Psoas muscle (tissue), 7 donors: ENCODE measurements at regions not wholly inside any gene's neighbourhood (a gene's known extent, or its start where the extent isn't known, plus 50 kb on each side); places are given as distances from the start of the nearest gene placed in this dataset.

Source experiments
- ATAC-seq, 4 donors: fragments of 200-7000 bp; cut with Tn5 transposase; one replicate each; pipeline ENCODE4 v1.9.1; 2020; ENCODE audit warnings: moderate library complexity in 3 of 4, mild to moderate bottlenecking in 2 of 4
- DNase-seq, 2 donors: peaks; one replicate each; pipeline ENCODE4 v3.0.0-alpha.2; 2020
- H3K27ac ChIP-seq: fragments of 200-600 bp; one replicate; pipeline ENCODE4 v1.8.0; 2022
- H3K27me3 ChIP-seq, 3 donors: fragments of 200-600 bp in 1 of 3; one replicate each; pipeline versions ENCODE4 v1.6.1 to v1.8.0; 2013 to 2022; ENCODE audit warnings: low read length in 2 of 3, mild to moderate bottlenecking in 2 of 3, moderate library complexity in 1 of 3; ENCODE audit not compliant: insufficient read depth in 3 of 3
- H3K36me3 ChIP-seq, 2 donors: fragments of 200-600 bp in 1 of 2; one replicate each; pipeline versions ENCODE4 v1.6.1 to v1.8.0; 2013 to 2022; ENCODE audit warnings: low read depth in 1 of 2, mild to moderate bottlenecking in 1 of 2, moderate library complexity in 1 of 2; ENCODE audit not compliant: insufficient read depth in 1 of 2
- H3K4me1 ChIP-seq: fragments of 200-600 bp; one replicate; pipeline ENCODE4 v1.8.0; 2022
- H3K4me3 ChIP-seq: fragments of 200-600 bp; one replicate; pipeline ENCODE4 v1.8.0; 2022; ENCODE audit warnings: mild to moderate bottlenecking
- H3K9me3 ChIP-seq: fragments of 200-600 bp; one replicate; pipeline ENCODE4 v1.8.0; 2022
- WGBS, 3 donors: extraction: QIAGEN DNeasy Blood & Tissue Kit; methylation state at CpG; one replicate each; pipeline versions ENCODE4 v1.1.6 to v1.1.7; 2013; 5-methylcytosine and 5-hydroxymethylcytosine counted together
- intact Hi-C, 2 donors: fragments of 100-400 bp; cut with DNase I; formaldehyde crosslinking; loops; one replicate each; pipeline versions ENCODE4 v1.11.0 to v1.14.2; 2022
- TF ChIP-seq, protein P1 (sequence below): fragments of 200-600 bp; IDR thresholded peaks from one replicate; pipeline ENCODE4 v1.8.0; 2022; ENCODE audit warnings: antibody characterized with exemption
- donor health status: healthy with polysubstance abuse.
- donor health status: DM: no; HTN: no; CAD: no; lungs with moderate emphysema.
- donor health status: Bipolar disorder and iron deficiency.
- donor health status: healthy.
- donor health status: DM: yes; HTN: yes; CAD: no.
- donor health status: DM: no; HTN: no; CAD: no.
- donor health status: DM: yes; HTN: yes; CAD: no.

- no peak for DNase-seq
- no peaks in the 10 kb centered on the region for H3K27me3 ChIP-seq
- no peak overlapping the region for H3K27ac ChIP-seq
- TF ChIP-seq, protein P1, sequence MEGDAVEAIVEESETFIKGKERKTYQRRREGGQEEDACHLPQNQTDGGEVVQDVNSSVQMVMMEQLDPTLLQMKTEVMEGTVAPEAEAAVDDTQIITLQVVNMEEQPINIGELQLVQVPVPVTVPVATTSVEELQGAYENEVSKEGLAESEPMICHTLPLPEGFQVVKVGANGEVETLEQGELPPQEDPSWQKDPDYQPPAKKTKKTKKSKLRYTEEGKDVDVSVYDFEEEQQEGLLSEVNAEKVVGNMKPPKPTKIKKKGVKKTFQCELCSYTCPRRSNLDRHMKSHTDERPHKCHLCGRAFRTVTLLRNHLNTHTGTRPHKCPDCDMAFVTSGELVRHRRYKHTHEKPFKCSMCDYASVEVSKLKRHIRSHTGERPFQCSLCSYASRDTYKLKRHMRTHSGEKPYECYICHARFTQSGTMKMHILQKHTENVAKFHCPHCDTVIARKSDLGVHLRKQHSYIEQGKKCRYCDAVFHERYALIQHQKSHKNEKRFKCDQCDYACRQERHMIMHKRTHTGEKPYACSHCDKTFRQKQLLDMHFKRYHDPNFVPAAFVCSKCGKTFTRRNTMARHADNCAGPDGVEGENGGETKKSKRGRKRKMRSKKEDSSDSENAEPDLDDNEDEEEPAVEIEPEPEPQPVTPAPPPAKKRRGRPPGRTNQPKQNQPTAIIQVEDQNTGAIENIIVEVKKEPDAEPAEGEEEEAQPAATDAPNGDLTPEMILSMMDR, result peak; percentile 85
- 44 to 59% (median 54%) methylated on average over 9 of the region's 9 CpGs for WGBS, 3 donors
- intact Hi-C loops, result loop anchor here (2.0 to 10.0 kb wide), 4 partner anchors 162 to 525 kb away; partner anchors contain the start of gene HOXD8 (in 2 of the 2)
- no peaks in the 10 kb centered on the region for H3K9me3 ChIP-seq
- H3K4me3 ChIP-seq, result no peak overlapping the region
- peaks cover 6% of the 10 kb centered on the region for H3K4me1 ChIP-seq
- ATAC-seq, result peak; percentile 51 to 89 (median 65)
- H3K36me3 ChIP-seq, result no peaks in the 10 kb centered on the region
These were observed 383.3 kb downstream of the MTX2 start for GRCh38 chr2:176652300-176653182.

GRCh38 chr2:176653479-176654443 is 384.5 kb downstream of the MTX2 start:
- no peaks in the 10 kb centered on the region for H3K27me3 ChIP-seq
- DNase-seq (peak; percentile 58 to 76), ATAC-seq (peak; percentile 83 to 99 (median 90))
- WGBS, 3 donors, result 20 to 30% (median 23%) methylated on average over 10 of the region's 10 CpGs
- H3K4me3 ChIP-seq, result no peak overlapping the region
- H3K4me1 ChIP-seq, result peaks cover 6% of the 10 kb centered on the region
- TF ChIP-seq, protein P1, result peak; percentile 78
- H3K27ac ChIP-seq, result no peak overlapping the region
- no peaks in the 10 kb centered on the region for H3K9me3 ChIP-seq
- H3K36me3 ChIP-seq, result no peaks in the 10 kb centered on the region
- intact Hi-C loops, result loop anchor here (2.0 to 10.0 kb wide), 4 partner anchors 161 to 526 kb away; partner anchors contain the start of gene HOXD8 (in 2 of the 2)

GRCh38 chr2:176656038-176656775 is 387.0 kb downstream of the MTX2 start:
- Histone ChIP-seq H3K27ac (no peak overlapping the region), H3K4me1 (peaks cover 6% of the 10 kb centered on the region), H3K27me3 (no peaks in the 10 kb centered on the region), H3K36me3 (no peaks in the 10 kb centered on the region), H3K4me3 (no peak overlapping the region), H3K9me3 (no peaks in the 10 kb centered on the region)
- WGBS, 3 donors, result 81 to 88% (median 82%) methylated on average over 2 of the region's 2 CpGs
- TF ChIP-seq, protein P1, result no peak
- ATAC-seq (no peak), DNase-seq (no peak)
- intact Hi-C loops, result loop anchor here in 1 of 2 donors (10.0 kb wide), 1 partner anchor 159 kb away; no protein-coding TSS in a partner anchor

DNA sequence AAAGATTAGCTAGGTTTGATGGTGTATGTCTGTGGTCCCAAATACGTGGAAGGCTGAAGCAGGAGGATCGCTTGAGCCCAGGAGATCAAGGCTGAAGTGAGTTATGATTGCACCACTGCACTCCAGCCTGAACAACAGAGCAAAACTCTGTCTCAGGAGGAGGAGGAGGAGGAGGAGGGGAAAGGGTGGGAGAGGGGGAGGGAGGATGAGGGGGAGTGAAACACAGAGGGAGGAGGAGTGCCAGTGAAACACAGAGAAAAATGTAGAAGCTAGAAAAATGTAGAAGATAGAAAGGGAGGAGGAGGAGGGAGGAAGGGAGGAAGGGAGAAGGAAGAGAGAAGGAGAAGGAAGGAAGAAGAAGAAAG is 387.5 kb downstream of the MTX2 start:
- Histone ChIP-seq H3K9me3 (no peaks in the 10 kb centered on the region), H3K36me3 (no peaks in the 10 kb centered on the region), H3K27ac (no peak overlapping the region), H3K27me3 (no peaks in the 10 kb centered on the region), H3K4me3 (no peak overlapping the region), H3K4me1 (peaks cover 6% of the 10 kb centered on the region)
- intact Hi-C loops, result loop anchor here in 1 of 2 donors (10.0 kb wide), 1 partner anchor 158 kb away; no protein-coding TSS in a partner anchor
- no peak for DNase-seq
- no peak for ATAC-seq
- TF ChIP-seq, protein P1, result no peak
- WGBS, 3 donors, result 59 to 78% (median 71%) methylated on average over 2 of the region's 2 CpGs
